Kidney (tissue), 13 donors: ENCODE measurements at regions not wholly inside any gene's neighbourhood (a gene's known extent, or its start where the extent isn't known, plus 50 kb on each side); places are given as distances from the start of the nearest gene placed in this dataset.
A peak's percentile ranks its signal among the peaks of the same experiment; 100 is the strongest.

ENCODE experiments used
- DNase-seq, 5 donors: peaks; one replicate each; pipeline ENCODE4 v3.0.0-alpha.2; 2013 to 2020
- FAIRE-seq: peaks from 2 replicates; lab custom pipeline; 2012; peaks lifted over from hg19 to GRCh38; lab: Jason Lieb, UNC
- H3K27ac ChIP-seq, 2 donors: one replicate each; pipeline ENCODE4 v1.7.0; 2013; ENCODE audit warnings: low read depth in 2 of 2, low read length in 2 of 2, inconsistent platforms in 1 of 2
- H3K27me3 ChIP-seq: one replicate; pipeline ENCODE4 v1.7.1; 2013; ENCODE audit warnings: low read length, inconsistent platforms; ENCODE audit not compliant: control insufficient read depth, insufficient read depth
- H3K36me3 ChIP-seq, 3 donors: one replicate each; pipeline versions ENCODE4 v1.7.0 to v1.7.1; 2013; ENCODE audit warnings: low read length in 3 of 3, control low read depth in 1 of 3, inconsistent platforms in 1 of 3; ENCODE audit not compliant: insufficient read depth in 3 of 3, control insufficient read depth in 2 of 3
- H3K4me1 ChIP-seq, 3 donors: one replicate each; pipeline versions ENCODE4 v1.7.0 to v1.7.1; 2013; ENCODE audit warnings: low read length in 3 of 3, inconsistent platforms in 1 of 3, low read depth in 1 of 3; ENCODE audit not compliant: control insufficient read depth in 2 of 3, insufficient read depth in 2 of 3
- H3K4me3 ChIP-seq, 3 donors: one replicate each; pipeline versions ENCODE4 v1.7.0 to v1.8.1; 2013; ENCODE audit warnings: low read length in 3 of 3, control low read depth in 1 of 3, inconsistent platforms in 1 of 3
- H3K9ac ChIP-seq, 3 donors: one replicate each; pipeline versions ENCODE4 v1.7.0 to v1.7.1; 2013; ENCODE audit warnings: low read length in 3 of 3, control low read depth in 1 of 3, inconsistent platforms in 1 of 3
- H3K9me3 ChIP-seq, 3 donors: one replicate each; pipeline versions ENCODE4 v1.7.0 to v1.7.1; 2013; ENCODE audit warnings: low read length in 3 of 3, control low read depth in 1 of 3, inconsistent platforms in 1 of 3; ENCODE audit not compliant: control insufficient read depth in 2 of 3, insufficient read depth in 1 of 3
- CTCF ChIP-seq: IDR thresholded peaks from 3 replicates; pipeline ENCODE4 v1.5.1; 2012; ENCODE audit warnings: mild to moderate bottlenecking, moderate library complexity, borderline replicate concordance; ENCODE audit not compliant: insufficient read depth; ENCODE audit errors: extremely low read depth
- intact Hi-C: fragments of 100-400 bp; cut with DNase I; formaldehyde crosslinking; loops from one replicate; pipeline ENCODE4 v1.11.1; 2022
- donor health status: control.
- donor health status: control.
- donor health status: control.
- donor health status: control.
- donor health status: control.
- donor health status: DM: yes; HTN: yes; CAD: no.
- donor health status: Normal renal cell carcinoma (clear cell type).

DNA sequence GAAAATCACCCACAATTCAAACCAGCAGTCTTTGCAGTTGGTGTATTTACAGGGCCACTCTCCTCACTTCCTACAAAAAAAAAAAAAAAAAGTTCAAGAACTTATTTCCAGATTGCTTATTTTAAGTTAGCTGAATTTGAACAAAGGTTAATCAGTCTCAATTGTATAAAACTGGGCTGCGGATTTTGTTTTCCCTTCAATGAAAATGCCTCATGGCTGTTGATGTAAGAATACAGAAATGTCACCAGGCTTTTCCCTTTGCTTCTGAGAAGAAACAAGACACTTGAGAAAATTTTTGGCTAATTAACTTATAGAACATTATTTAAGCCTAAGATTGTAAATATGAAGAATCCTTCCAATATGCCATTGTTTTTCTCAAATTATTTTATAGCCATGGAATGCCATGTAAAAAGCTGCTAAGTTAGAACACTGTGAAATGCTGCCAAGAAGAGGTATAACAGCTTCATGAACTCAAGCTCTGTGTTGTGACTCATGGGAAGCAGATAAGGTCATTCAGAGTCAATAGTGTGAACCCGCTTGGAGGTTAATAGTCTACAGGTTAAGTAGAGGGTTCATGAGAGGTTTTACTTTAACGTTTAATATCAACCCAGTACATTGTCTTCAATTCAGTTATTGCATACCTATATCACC, 84.3 kb upstream of the ABI3BP start:
- H3K9ac ChIP-seq = no peak overlapping the region
- no peak for TF ChIP-seq CTCF
- no peak overlapping the region for H3K27ac ChIP-seq
- H3K9me3 ChIP-seq = no peaks in the 10 kb centered on the region
- H3K4me3 ChIP-seq = no peak overlapping the region
- H3K36me3 ChIP-seq = no peaks in the 10 kb centered on the region
- H3K4me1 ChIP-seq = no peaks in the 10 kb centered on the region
- intact Hi-C loops = no loop called here
- no peak for FAIRE-seq
- no peak for DNase-seq
- no peaks in the 10 kb centered on the region for H3K27me3 ChIP-seq

GRCh38 chr3:101074518-101074917, 81.3 kb upstream of the ABI3BP start:
- no peak for FAIRE-seq
- Histone ChIP-seq H3K27ac (no peak overlapping the region), H3K4me1 (peaks cover 0 to 3% (median 0%) of the 10 kb centered on the region in 3 donors), H3K9ac (no peak overlapping the region), H3K9me3 (no peaks in the 10 kb centered on the region), H3K4me3 (no peak overlapping the region), H3K36me3 (no peaks in the 10 kb centered on the region), H3K27me3 (no peaks in the 10 kb centered on the region)
- intact Hi-C loops = no loop called here
- DNase-seq = no peak
- no peak for TF ChIP-seq CTCF

- no peaks in the 10 kb centered on the region for H3K27me3 ChIP-seq
- intact Hi-C loops = no loop called here
- peak; percentile 29 for FAIRE-seq
These were observed 79.1 kb upstream of the ABI3BP start for GRCh38 chr3:101072300-101072699.

More at GRCh38 chr3:101072300-101072699, 79.1 kb upstream of the ABI3BP start:
- peaks cover 0 to 3% (median 0%) of the 10 kb centered on the region in 3 donors for H3K4me1 ChIP-seq
- no peaks in the 10 kb centered on the region for H3K36me3 ChIP-seq
- no peak overlapping the region for H3K9ac ChIP-seq
- H3K9me3 ChIP-seq = no peaks in the 10 kb centered on the region
- no peak overlapping the region for H3K27ac ChIP-seq
- TF ChIP-seq CTCF = no peak
- H3K4me3 ChIP-seq = no peak overlapping the region
- DNase-seq = peak in 2 of 5 donors; percentile 11 to 38
